ENCODE measurements at regions not wholly inside any gene's neighbourhood (a gene's known extent, or its start where the extent isn't known, plus 50 kb on each side); places are given as distances from the start of the nearest gene placed in this dataset.

- TF ChIP-seq POLR2A (IDR thresholded peaks at IDR 0.05) (no peak), CTCF (IDR thresholded peaks at IDR 0.05) (no peak)
These were observed 819.9 kb downstream of the KCNJ2 start for GRCh38 chr17:70989280-70989679.

Data from Peyer's patch (tissue), 4 donors.